A172 (cell line): ENCODE measurements at regions not wholly inside any gene's neighbourhood (a gene's known extent, or its start where the extent isn't known, plus 50 kb on each side); places are given as distances from the start of the nearest gene placed in this dataset.
"Not testable (repeated sequence)": the region's sequence is repeated elsewhere in the genome, so short reads cannot be mapped to it uniquely, and the experiment has no call there.

ENCODE experiments used
- DNase-seq: peaks from one replicate; pipeline ENCODE4 v3.0.0-alpha.2; 2015; ENCODE audit warnings: low spot score

GRCh38 chr2:242004223-242004901, 134.8 kb downstream of the RTP5 start:
- no peak for DNase-seq

GRCh38 chr2:242004902-242005230, 135.3 kb downstream of the RTP5 start:
- no peak for DNase-seq

GRCh38 chr2:242006091-242006634, 136.6 kb downstream of the RTP5 start:
- not testable (repeated sequence) for DNase-seq

- not testable (repeated sequence) for DNase-seq
Observed at GRCh38 chr2:242008908-242009307, 139.4 kb downstream of the RTP5 start.

- DNase-seq = not testable (repeated sequence)
Observed at GRCh38 chr2:242009846-242010245, 140.3 kb downstream of the RTP5 start.

GRCh38 chr2:242010252-242011166, 141.0 kb downstream of the RTP5 start:
- DNase-seq = not testable (repeated sequence)

- no peak for DNase-seq
Observed at GRCh38 chr2:242011167-242011513, 141.6 kb downstream of the RTP5 start.

- DNase-seq = no peak
Observed at GRCh38 chr2:242011516-242011915, 142.0 kb downstream of the RTP5 start.

- DNase-seq = no peak
Observed at GRCh38 chr2:242011991-242012764, 142.6 kb downstream of the RTP5 start.

- DNase-seq = no peak
Observed at GRCh38 chr2:242012956-242013764, 143.6 kb downstream of the RTP5 start.

- no peak for DNase-seq
Observed at GRCh38 chr2:242013771-242014170, 144.2 kb downstream of the RTP5 start.

GRCh38 chr2:242015108-242016065, 145.9 kb downstream of the RTP5 start:
- DNase-seq = no peak

- DNase-seq = no peak
Observed at GRCh38 chr2:242017086-242017485, 147.6 kb downstream of the RTP5 start.

- DNase-seq = not testable (repeated sequence)
Observed at GRCh38 chr2:242018416-242018815, 148.9 kb downstream of the RTP5 start.

- DNase-seq = no peak
Observed at GRCh38 chr2:242019344-242019743, 149.8 kb downstream of the RTP5 start.

GRCh38 chr2:242020196-242021004, 150.9 kb downstream of the RTP5 start:
- DNase-seq = no peak

- no peak for DNase-seq
Observed at GRCh38 chr2:242022550-242023290, 153.2 kb downstream of the RTP5 start.

- DNase-seq = no peak
Observed at GRCh38 chr2:242024751-242025355, 155.3 kb downstream of the RTP5 start.
